ENCODE measurements at regions not wholly inside any gene's neighbourhood (a gene's known extent, or its start where the extent isn't known, plus 50 kb on each side); places are given as distances from the start of the nearest gene placed in this dataset.

- no peak for DNase-seq (ENCODE audit: low read depth)
These were observed 449.0 kb downstream of the PDCD6IP start for GRCh38 chr3:34247401-34247800.

- no peak for DNase-seq (ENCODE audit: low read depth)
These were observed 449.9 kb downstream of the PDCD6IP start for GRCh38 chr3:34248352-34248751.

- DNase-seq (ENCODE audit: low read depth), result no peak
These were observed 455.9 kb downstream of the PDCD6IP start for GRCh38 chr3:34254285-34254684.

- no peak for DNase-seq (ENCODE audit: low read depth)
These were observed 457.6 kb downstream of the PDCD6IP start for GRCh38 chr3:34256021-34256420.

- no peak for DNase-seq (ENCODE audit: low read depth)
These were observed 458.4 kb downstream of the PDCD6IP start for GRCh38 chr3:34256791-34257190.

GRCh38 chr3:34258271-34258998 is 460.0 kb downstream of the PDCD6IP start:
- DNase-seq (ENCODE audit: low read depth), result no peak

- DNase-seq (ENCODE audit: low read depth), result no peak
These were observed 462.0 kb downstream of the PDCD6IP start for GRCh38 chr3:34260271-34261000.

- DNase-seq (ENCODE audit: low read depth), result no peak
These were observed 462.6 kb downstream of the PDCD6IP start for GRCh38 chr3:34261001-34261385.

GRCh38 chr3:34263101-34263621 is 464.7 kb downstream of the PDCD6IP start:
- DNase-seq (ENCODE audit: low read depth), result no peak

GRCh38 chr3:34264337-34265041 is 466.1 kb downstream of the PDCD6IP start:
- DNase-seq (ENCODE audit: low read depth), result no peak

GRCh38 chr3:34267088-34267487 is 468.7 kb downstream of the PDCD6IP start:
- no peak for DNase-seq (ENCODE audit: low read depth)

GRCh38 chr3:34268032-34268709 is 469.7 kb downstream of the PDCD6IP start:
- DNase-seq (ENCODE audit: low read depth), result no peak

GRCh38 chr3:34275811-34276210 is 477.4 kb downstream of the PDCD6IP start:
- no peak for DNase-seq (ENCODE audit: low read depth)

GRCh38 chr3:34276342-34276741 is 477.9 kb downstream of the PDCD6IP start:
- DNase-seq (ENCODE audit: low read depth), result no peak

- no peak for DNase-seq (ENCODE audit: low read depth)
These were observed 478.7 kb downstream of the PDCD6IP start for GRCh38 chr3:34277110-34277509.

GRCh38 chr3:34279901-34280300 is 481.5 kb downstream of the PDCD6IP start:
- DNase-seq (ENCODE audit: low read depth), result no peak

GRCh38 chr3:34283751-34284150 is 485.3 kb downstream of the PDCD6IP start:
- DNase-seq (ENCODE audit: low read depth), result no peak

- no peak for DNase-seq (ENCODE audit: low read depth)
These were observed 486.8 kb downstream of the PDCD6IP start for GRCh38 chr3:34284959-34285826.

- DNase-seq (ENCODE audit: low read depth), result no peak
These were observed 487.4 kb downstream of the PDCD6IP start for GRCh38 chr3:34285827-34286188.

GRCh38 chr3:34292605-34293300 is 494.3 kb downstream of the PDCD6IP start:
- no peak for DNase-seq (ENCODE audit: low read depth)

- DNase-seq (ENCODE audit: low read depth), result no peak
These were observed 495.8 kb downstream of the PDCD6IP start for GRCh38 chr3:34294240-34294639.

Measured in HS-27A (cell line).